ENCODE measurements at regions not wholly inside any gene's neighbourhood (a gene's known extent, or its start where the extent isn't known, plus 50 kb on each side); places are given as distances from the start of the nearest gene placed in this dataset.

GRCh38 chr12:91854725-91855124, 290.9 kb downstream of the BTG1 start:
- TF ChIP-seq POLR2AphosphoS5 (IDR thresholded peaks at IDR 0.05; ENCODE audit: low read depth, low read length), result no peak
- no peak for TF ChIP-seq TAF1 (IDR thresholded peaks at IDR 0.05; ENCODE audit: low read depth, low read length)
- no peak for TF ChIP-seq POLR2A (IDR thresholded peaks at IDR 0.05; ENCODE audit: low read depth, low read length)
- no peak for TF ChIP-seq SPI1 (IDR thresholded peaks at IDR 0.05; ENCODE audit: low read depth, low read length)

All from GM12891 (cell line).